ENCODE measurements at regions not wholly inside any gene's neighbourhood (a gene's known extent, or its start where the extent isn't known, plus 50 kb on each side); places are given as distances from the start of the nearest gene placed in this dataset.
"Not testable (repeated sequence)": the region's sequence is repeated elsewhere in the genome, so short reads cannot be mapped to it uniquely, and the experiment has no call there.

GRCh38 chr12:105876396-105876927, 262.3 kb downstream of the NUAK1 start:
- H3K36me3 ChIP-seq (ENCODE audit: control insufficient read depth in 2 of 2, insufficient read depth in 2 of 2, low read length in 2 of 2), result no peaks in the 10 kb centered on the region
- H3K9ac ChIP-seq (ENCODE audit: low read depth in 1 of 2, low read length in 2 of 2), result no peak overlapping the region
- H3K27ac ChIP-seq (ENCODE audit: low read depth in 2 of 2, low read length in 2 of 2), result no peak overlapping the region
- no peaks in the 10 kb centered on the region for H3K4me1 ChIP-seq (ENCODE audit: control insufficient read depth in 2 of 2, insufficient read depth in 2 of 2, low read length in 2 of 2)
- no peaks in the 10 kb centered on the region for H3K27me3 ChIP-seq (ENCODE audit: control insufficient read depth in 2 of 2, insufficient read depth in 2 of 2, low read length in 2 of 2)
- H3K4me3 ChIP-seq (ENCODE audit: low read length in 2 of 2), result no peak overlapping the region
- H3K9me3 ChIP-seq (ENCODE audit: control insufficient read depth in 2 of 2, low read length in 2 of 2), result no peaks in the 10 kb centered on the region

GRCh38 chr12:105878964-105879363, 259.8 kb downstream of the NUAK1 start:
- Histone ChIP-seq H3K4me3 (ENCODE audit: low read length in 2 of 2) (no peak overlapping the region), H3K27me3 (ENCODE audit: control insufficient read depth in 2 of 2, insufficient read depth in 2 of 2, low read length in 2 of 2) (no peaks in the 10 kb centered on the region), H3K27ac (ENCODE audit: low read depth in 2 of 2, low read length in 2 of 2) (no peak overlapping the region), H3K36me3 (ENCODE audit: control insufficient read depth in 2 of 2, insufficient read depth in 2 of 2, low read length in 2 of 2) (no peaks in the 10 kb centered on the region), H3K9ac (ENCODE audit: low read depth in 1 of 2, low read length in 2 of 2) (no peak overlapping the region), H3K9me3 (ENCODE audit: control insufficient read depth in 2 of 2, low read length in 2 of 2) (no peaks in the 10 kb centered on the region), H3K4me1 (ENCODE audit: control insufficient read depth in 2 of 2, insufficient read depth in 2 of 2, low read length in 2 of 2) (no peaks in the 10 kb centered on the region)

- no peak overlapping the region for H3K4me3 ChIP-seq (ENCODE audit: low read length in 2 of 2)
Measured at GRCh38 chr12:105880824-105881388, 257.8 kb downstream of the NUAK1 start.

GRCh38 chr12:105882404-105882803, 256.4 kb downstream of the NUAK1 start:
- H3K4me3 ChIP-seq (ENCODE audit: low read length in 2 of 2), result no peak overlapping the region
- H3K36me3 ChIP-seq (ENCODE audit: control insufficient read depth in 2 of 2, insufficient read depth in 2 of 2, low read length in 2 of 2), result no peaks in the 10 kb centered on the region
- H3K27ac ChIP-seq (ENCODE audit: low read depth in 2 of 2, low read length in 2 of 2), result no peak overlapping the region
- no peaks in the 10 kb centered on the region for H3K9me3 ChIP-seq (ENCODE audit: control insufficient read depth in 2 of 2, low read length in 2 of 2)
- H3K27me3 ChIP-seq (ENCODE audit: control insufficient read depth in 2 of 2, insufficient read depth in 2 of 2, low read length in 2 of 2), result no peaks in the 10 kb centered on the region
- no peak overlapping the region for H3K9ac ChIP-seq (ENCODE audit: low read depth in 1 of 2, low read length in 2 of 2)
- H3K4me1 ChIP-seq (ENCODE audit: control insufficient read depth in 2 of 2, insufficient read depth in 2 of 2, low read length in 2 of 2), result no peaks in the 10 kb centered on the region

More at GRCh38 chr12:105880824-105881388, 257.8 kb downstream of the NUAK1 start:
- no peaks in the 10 kb centered on the region for H3K36me3 ChIP-seq (ENCODE audit: control insufficient read depth in 2 of 2, insufficient read depth in 2 of 2, low read length in 2 of 2)
- no peaks in the 10 kb centered on the region for H3K27me3 ChIP-seq (ENCODE audit: control insufficient read depth in 2 of 2, insufficient read depth in 2 of 2, low read length in 2 of 2)
- no peaks in the 10 kb centered on the region for H3K9me3 ChIP-seq (ENCODE audit: control insufficient read depth in 2 of 2, low read length in 2 of 2)
- no peak overlapping the region for H3K27ac ChIP-seq (ENCODE audit: low read depth in 2 of 2, low read length in 2 of 2)
- H3K4me1 ChIP-seq (ENCODE audit: control insufficient read depth in 2 of 2, insufficient read depth in 2 of 2, low read length in 2 of 2), result no peaks in the 10 kb centered on the region
- H3K9ac ChIP-seq (ENCODE audit: low read depth in 1 of 2, low read length in 2 of 2), result no peak overlapping the region

DNA sequence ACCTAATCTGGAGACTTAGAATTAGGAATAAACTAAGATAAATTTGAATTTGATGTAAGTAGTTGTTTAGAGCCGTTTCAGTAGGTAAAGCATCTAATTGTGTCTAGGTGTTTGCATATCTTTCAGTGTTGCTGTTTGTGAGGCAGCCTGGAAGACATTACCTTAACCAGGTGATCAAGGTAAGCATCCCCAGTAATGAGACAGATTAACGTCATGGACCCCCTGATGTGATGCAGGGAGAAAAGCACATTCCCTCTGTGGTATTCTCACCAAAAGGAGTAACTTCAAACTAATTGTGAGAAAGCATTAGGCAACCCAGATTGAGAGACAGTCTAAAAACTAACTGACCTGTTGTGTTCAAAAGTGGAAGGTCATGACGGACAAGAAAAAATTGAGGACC, 251.6 kb downstream of the NUAK1 start:
- H3K4me3 ChIP-seq (ENCODE audit: low read length in 2 of 2), result no peak overlapping the region
- no peak overlapping the region for H3K27ac ChIP-seq (ENCODE audit: low read depth in 2 of 2, low read length in 2 of 2)
- no peaks in the 10 kb centered on the region for H3K9me3 ChIP-seq (ENCODE audit: control insufficient read depth in 2 of 2, low read length in 2 of 2)
- H3K4me1 ChIP-seq (ENCODE audit: control insufficient read depth in 2 of 2, insufficient read depth in 2 of 2, low read length in 2 of 2), result no peaks in the 10 kb centered on the region
- no peak overlapping the region for H3K9ac ChIP-seq (ENCODE audit: low read depth in 1 of 2, low read length in 2 of 2)
- no peaks in the 10 kb centered on the region for H3K27me3 ChIP-seq (ENCODE audit: control insufficient read depth in 2 of 2, insufficient read depth in 2 of 2, low read length in 2 of 2)
- H3K36me3 ChIP-seq (ENCODE audit: control insufficient read depth in 2 of 2, insufficient read depth in 2 of 2, low read length in 2 of 2), result no peaks in the 10 kb centered on the region

DNA sequence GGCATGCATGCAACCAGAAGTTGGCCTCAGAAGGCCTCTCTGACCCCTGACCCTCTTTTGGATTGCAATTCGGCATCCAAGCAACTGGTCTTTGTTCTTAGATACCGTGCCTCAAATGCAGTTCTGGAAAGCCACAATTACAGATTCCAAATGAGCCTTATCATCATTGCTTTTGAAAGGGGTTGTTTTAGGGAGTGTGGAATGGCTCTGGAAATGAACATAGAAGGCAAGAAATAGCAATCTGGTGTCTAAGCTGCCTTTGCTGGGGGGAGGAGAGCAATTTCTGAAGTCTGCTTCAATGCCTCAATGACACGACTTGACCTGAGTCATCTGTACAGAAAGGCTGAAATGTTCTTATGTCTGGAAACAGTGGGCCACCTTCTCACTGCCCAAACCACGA, 250.1 kb downstream of the NUAK1 start:
- no peak overlapping the region for H3K9ac ChIP-seq (ENCODE audit: low read depth in 1 of 2, low read length in 2 of 2)
- H3K4me3 ChIP-seq (ENCODE audit: low read length in 2 of 2), result no peak overlapping the region
- no peaks in the 10 kb centered on the region for H3K27me3 ChIP-seq (ENCODE audit: control insufficient read depth in 2 of 2, insufficient read depth in 2 of 2, low read length in 2 of 2)
- no peak overlapping the region for H3K27ac ChIP-seq (ENCODE audit: low read depth in 2 of 2, low read length in 2 of 2)
- H3K4me1 ChIP-seq (ENCODE audit: control insufficient read depth in 2 of 2, insufficient read depth in 2 of 2, low read length in 2 of 2), result no peaks in the 10 kb centered on the region
- no peaks in the 10 kb centered on the region for H3K36me3 ChIP-seq (ENCODE audit: control insufficient read depth in 2 of 2, insufficient read depth in 2 of 2, low read length in 2 of 2)
- no peaks in the 10 kb centered on the region for H3K9me3 ChIP-seq (ENCODE audit: control insufficient read depth in 2 of 2, low read length in 2 of 2)

DNA sequence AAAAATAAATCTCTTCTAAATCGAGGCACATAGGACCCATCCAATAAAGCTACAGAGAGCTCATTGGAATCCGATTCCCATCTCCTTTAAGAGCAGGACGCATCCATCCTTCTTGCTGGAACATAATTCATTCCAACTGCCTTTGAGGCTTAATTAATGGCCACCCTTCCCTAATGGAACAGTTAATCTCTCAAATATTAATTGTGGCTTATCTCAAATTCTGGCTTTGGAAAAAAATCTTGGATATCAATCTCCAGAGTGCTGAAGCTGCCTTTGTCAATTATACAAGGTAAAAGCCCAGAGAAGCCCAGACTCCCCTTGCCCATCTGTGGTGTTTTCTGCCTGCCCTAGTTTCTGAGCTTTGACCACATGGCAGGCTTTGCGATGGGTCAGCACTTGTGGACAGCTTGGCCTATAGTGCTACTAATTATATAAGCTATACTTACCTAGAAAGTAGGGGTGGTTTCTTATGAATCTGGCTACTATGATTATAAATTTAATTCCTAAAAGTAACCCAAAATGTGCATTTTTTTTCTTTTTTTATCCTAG, 246.3 kb downstream of the NUAK1 start:
- H3K27ac ChIP-seq (ENCODE audit: low read depth in 2 of 2, low read length in 2 of 2), result no peak overlapping the region
- H3K4me1 ChIP-seq (ENCODE audit: control insufficient read depth in 2 of 2, insufficient read depth in 2 of 2, low read length in 2 of 2), result no peaks in the 10 kb centered on the region
- H3K27me3 ChIP-seq (ENCODE audit: control insufficient read depth in 2 of 2, insufficient read depth in 2 of 2, low read length in 2 of 2), result no peaks in the 10 kb centered on the region
- no peak overlapping the region for H3K4me3 ChIP-seq (ENCODE audit: low read length in 2 of 2)
- H3K9ac ChIP-seq (ENCODE audit: low read depth in 1 of 2, low read length in 2 of 2), result no peak overlapping the region
- no peaks in the 10 kb centered on the region for H3K9me3 ChIP-seq (ENCODE audit: control insufficient read depth in 2 of 2, low read length in 2 of 2)
- no peaks in the 10 kb centered on the region for H3K36me3 ChIP-seq (ENCODE audit: control insufficient read depth in 2 of 2, insufficient read depth in 2 of 2, low read length in 2 of 2)

DNA sequence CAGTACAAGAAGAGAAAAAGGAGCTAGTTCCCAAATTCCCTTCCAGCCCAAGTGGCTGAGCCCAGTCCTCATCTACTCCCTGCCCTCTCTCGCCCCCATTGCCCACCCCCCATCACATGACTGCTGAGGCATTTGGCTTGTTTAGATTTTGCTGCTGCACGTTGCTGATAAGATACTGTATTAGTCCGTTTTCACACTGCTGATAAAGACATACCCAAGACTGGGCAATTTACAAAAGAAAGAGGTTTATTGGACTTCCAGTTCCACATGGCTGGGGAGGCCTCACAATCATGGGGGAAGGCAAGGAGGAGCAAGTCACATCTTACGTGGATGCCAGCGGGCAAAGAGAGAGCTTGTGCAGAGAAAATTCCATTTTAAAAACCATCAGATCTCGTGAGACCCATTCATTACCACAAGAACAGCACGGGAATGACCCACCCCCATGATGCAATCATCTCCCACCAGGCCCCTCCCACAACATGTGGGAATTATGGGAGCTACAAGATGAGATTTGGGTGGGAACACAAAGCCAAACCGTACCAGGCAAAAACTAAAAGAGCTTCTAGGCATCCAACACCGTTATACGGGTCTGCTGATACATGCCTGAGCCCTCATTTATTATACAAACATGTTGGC, 243.4 kb downstream of the NUAK1 start:
- not testable (repeated sequence) for H3K4me1 ChIP-seq (ENCODE audit: control insufficient read depth in 2 of 2, insufficient read depth in 2 of 2, low read length in 2 of 2); H3K9ac ChIP-seq (ENCODE audit: low read depth in 1 of 2, low read length in 2 of 2); H3K4me3 ChIP-seq (ENCODE audit: low read length in 2 of 2); H3K36me3 ChIP-seq (ENCODE audit: control insufficient read depth in 2 of 2, insufficient read depth in 2 of 2, low read length in 2 of 2); H3K27ac ChIP-seq (ENCODE audit: low read depth in 2 of 2, low read length in 2 of 2); H3K27me3 ChIP-seq (ENCODE audit: control insufficient read depth in 2 of 2, insufficient read depth in 2 of 2, low read length in 2 of 2); H3K9me3 ChIP-seq (ENCODE audit: control insufficient read depth in 2 of 2, low read length in 2 of 2)

- no peaks in the 10 kb centered on the region for H3K36me3 ChIP-seq (ENCODE audit: control insufficient read depth in 2 of 2, insufficient read depth in 2 of 2, low read length in 2 of 2)
- no peak overlapping the region for H3K4me3 ChIP-seq (ENCODE audit: low read length in 2 of 2)
- no peaks in the 10 kb centered on the region for H3K9me3 ChIP-seq (ENCODE audit: control insufficient read depth in 2 of 2, low read length in 2 of 2)
- no peak overlapping the region for H3K9ac ChIP-seq (ENCODE audit: low read depth in 1 of 2, low read length in 2 of 2)
- no peaks in the 10 kb centered on the region for H3K27me3 ChIP-seq (ENCODE audit: control insufficient read depth in 2 of 2, insufficient read depth in 2 of 2, low read length in 2 of 2)
- H3K4me1 ChIP-seq (ENCODE audit: control insufficient read depth in 2 of 2, insufficient read depth in 2 of 2, low read length in 2 of 2), result no peaks in the 10 kb centered on the region
- no peak overlapping the region for H3K27ac ChIP-seq (ENCODE audit: low read depth in 2 of 2, low read length in 2 of 2)
Measured at GRCh38 chr12:105897311-105897725, 241.4 kb downstream of the NUAK1 start.

DNA sequence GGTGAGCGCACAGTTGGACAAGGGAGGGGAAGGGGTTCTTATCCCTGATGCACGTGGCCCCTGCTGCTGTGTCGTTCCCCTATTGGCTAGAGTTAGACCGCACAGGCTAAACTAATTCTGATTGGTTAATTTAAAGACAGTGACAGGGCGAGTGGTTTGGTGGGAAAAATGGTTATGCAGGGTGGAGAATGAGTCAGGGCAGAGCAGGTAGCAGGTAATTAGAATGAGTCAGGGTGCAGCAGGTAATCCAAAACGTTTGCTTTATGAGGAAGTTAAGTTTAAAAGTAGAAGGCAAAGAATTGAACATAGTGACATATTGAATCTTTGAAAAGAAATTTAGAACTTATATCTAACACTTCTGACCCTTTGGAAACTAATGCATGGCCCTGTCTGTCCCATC, 240.5 kb downstream of the NUAK1 start:
- not testable (repeated sequence) for H3K27me3 ChIP-seq (ENCODE audit: control insufficient read depth in 2 of 2, insufficient read depth in 2 of 2, low read length in 2 of 2); H3K27ac ChIP-seq (ENCODE audit: low read depth in 2 of 2, low read length in 2 of 2); H3K36me3 ChIP-seq (ENCODE audit: control insufficient read depth in 2 of 2, insufficient read depth in 2 of 2, low read length in 2 of 2); H3K4me1 ChIP-seq (ENCODE audit: control insufficient read depth in 2 of 2, insufficient read depth in 2 of 2, low read length in 2 of 2); H3K9ac ChIP-seq (ENCODE audit: low read depth in 1 of 2, low read length in 2 of 2); H3K9me3 ChIP-seq (ENCODE audit: control insufficient read depth in 2 of 2, low read length in 2 of 2); H3K4me3 ChIP-seq (ENCODE audit: low read length in 2 of 2)

Data from mucosa of rectum (tissue), 2 donors.